ENCODE measurements at regions not wholly inside any gene's neighbourhood (a gene's known extent, or its start where the extent isn't known, plus 50 kb on each side); places are given as distances from the start of the nearest gene placed in this dataset.

DNA sequence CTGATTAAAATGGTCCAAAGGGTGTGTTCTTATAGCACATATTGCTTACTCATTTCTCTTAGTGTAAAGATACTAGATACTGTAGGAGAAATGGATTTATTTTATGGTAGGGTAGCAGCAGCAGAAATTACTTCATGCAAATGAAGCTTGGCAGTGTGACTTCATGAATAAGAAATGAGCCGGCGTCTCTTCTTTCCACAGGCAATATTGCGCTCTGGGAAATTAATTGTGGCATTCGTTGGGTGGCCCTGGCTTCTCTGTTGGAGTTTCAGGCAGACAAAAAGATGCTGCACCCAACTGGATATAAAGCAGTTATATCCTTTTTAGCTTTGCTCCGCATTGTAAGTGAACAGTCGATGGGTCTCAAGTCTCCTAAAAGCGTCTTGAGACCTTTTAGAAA lies 211.0 kb upstream of the NAV2 start:
- Histone ChIP-seq H3K4me3 (ENCODE audit: low read length) (no peak overlapping the region), H3K79me2 (ENCODE audit: low read length) (no peaks in the 10 kb centered on the region), H2AFZ (ENCODE audit: low read depth, low read length) (no peak overlapping the region), H3K36me3 (replicated peaks; ENCODE audit: low read depth, low read length) (no peaks in the 10 kb centered on the region), H3K27me3 (ENCODE audit: low read depth, low read length) (peaks cover 45% of the 10 kb centered on the region), H3K4me1 (ENCODE audit: low read length) (no peaks in the 10 kb centered on the region), H3K9ac (ENCODE audit: low read length) (no peak overlapping the region), H4K20me1 (ENCODE audit: insufficient read depth, low read length) (no peaks in the 10 kb centered on the region), H3K4me2 (ENCODE audit: low read length) (no peak overlapping the region), H3K9me3 (ENCODE audit: insufficient read depth, low read length) (no peaks in the 10 kb centered on the region), H3K27ac (ENCODE audit: low read length) (no peak overlapping the region)
- no peak for TF ChIP-seq EZH2phosphoT487 (IDR thresholded peaks at IDR 0.05; ENCODE audit: low read depth)
- TF ChIP-seq, protein P1, sequence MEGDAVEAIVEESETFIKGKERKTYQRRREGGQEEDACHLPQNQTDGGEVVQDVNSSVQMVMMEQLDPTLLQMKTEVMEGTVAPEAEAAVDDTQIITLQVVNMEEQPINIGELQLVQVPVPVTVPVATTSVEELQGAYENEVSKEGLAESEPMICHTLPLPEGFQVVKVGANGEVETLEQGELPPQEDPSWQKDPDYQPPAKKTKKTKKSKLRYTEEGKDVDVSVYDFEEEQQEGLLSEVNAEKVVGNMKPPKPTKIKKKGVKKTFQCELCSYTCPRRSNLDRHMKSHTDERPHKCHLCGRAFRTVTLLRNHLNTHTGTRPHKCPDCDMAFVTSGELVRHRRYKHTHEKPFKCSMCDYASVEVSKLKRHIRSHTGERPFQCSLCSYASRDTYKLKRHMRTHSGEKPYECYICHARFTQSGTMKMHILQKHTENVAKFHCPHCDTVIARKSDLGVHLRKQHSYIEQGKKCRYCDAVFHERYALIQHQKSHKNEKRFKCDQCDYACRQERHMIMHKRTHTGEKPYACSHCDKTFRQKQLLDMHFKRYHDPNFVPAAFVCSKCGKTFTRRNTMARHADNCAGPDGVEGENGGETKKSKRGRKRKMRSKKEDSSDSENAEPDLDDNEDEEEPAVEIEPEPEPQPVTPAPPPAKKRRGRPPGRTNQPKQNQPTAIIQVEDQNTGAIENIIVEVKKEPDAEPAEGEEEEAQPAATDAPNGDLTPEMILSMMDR (IDR thresholded peaks at IDR 0.05; ENCODE audit: low read depth, low read length), result no peak

DNA sequence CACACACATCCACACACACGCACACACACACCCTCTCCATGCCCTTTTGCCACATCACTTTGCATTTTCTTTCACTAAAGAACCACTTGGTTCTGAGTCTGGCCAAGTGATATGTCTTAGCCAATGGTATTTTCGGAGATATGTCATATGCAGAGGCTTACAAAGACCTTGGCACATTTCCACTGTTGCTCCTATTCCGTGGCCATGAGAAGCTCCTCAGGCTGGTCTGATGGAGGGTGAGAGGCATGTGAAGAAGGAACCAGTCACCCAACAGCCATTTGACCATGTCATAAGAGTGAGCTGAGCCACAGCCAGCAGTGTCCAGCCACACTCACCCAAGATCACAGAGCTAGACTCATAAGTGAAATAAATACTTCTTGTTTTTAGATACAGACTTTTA lies 212.6 kb upstream of the NAV2 start:
- no peaks in the 10 kb centered on the region for H4K20me1 ChIP-seq (ENCODE audit: insufficient read depth, low read length)
- no peaks in the 10 kb centered on the region for H3K4me1 ChIP-seq (ENCODE audit: low read length)
- no peak overlapping the region for H3K4me2 ChIP-seq (ENCODE audit: low read length)
- H3K4me3 ChIP-seq (ENCODE audit: low read length), result no peak overlapping the region
- H3K27ac ChIP-seq (ENCODE audit: low read length), result no peak overlapping the region
- no peak overlapping the region for H2AFZ ChIP-seq (ENCODE audit: low read depth, low read length)
- H3K79me2 ChIP-seq (ENCODE audit: low read length), result no peaks in the 10 kb centered on the region
- no peak overlapping the region for H3K9ac ChIP-seq (ENCODE audit: low read length)
- H3K36me3 ChIP-seq (replicated peaks; ENCODE audit: low read depth, low read length), result no peaks in the 10 kb centered on the region
- H3K27me3 ChIP-seq (ENCODE audit: low read depth, low read length), result peaks cover 39% of the 10 kb centered on the region
- H3K9me3 ChIP-seq (ENCODE audit: insufficient read depth, low read length), result no peaks in the 10 kb centered on the region
- TF ChIP-seq, protein P1 (IDR thresholded peaks at IDR 0.05; ENCODE audit: low read depth, low read length), result no peak
- TF ChIP-seq EZH2phosphoT487 (IDR thresholded peaks at IDR 0.05; ENCODE audit: low read depth), result no peak

DNA sequence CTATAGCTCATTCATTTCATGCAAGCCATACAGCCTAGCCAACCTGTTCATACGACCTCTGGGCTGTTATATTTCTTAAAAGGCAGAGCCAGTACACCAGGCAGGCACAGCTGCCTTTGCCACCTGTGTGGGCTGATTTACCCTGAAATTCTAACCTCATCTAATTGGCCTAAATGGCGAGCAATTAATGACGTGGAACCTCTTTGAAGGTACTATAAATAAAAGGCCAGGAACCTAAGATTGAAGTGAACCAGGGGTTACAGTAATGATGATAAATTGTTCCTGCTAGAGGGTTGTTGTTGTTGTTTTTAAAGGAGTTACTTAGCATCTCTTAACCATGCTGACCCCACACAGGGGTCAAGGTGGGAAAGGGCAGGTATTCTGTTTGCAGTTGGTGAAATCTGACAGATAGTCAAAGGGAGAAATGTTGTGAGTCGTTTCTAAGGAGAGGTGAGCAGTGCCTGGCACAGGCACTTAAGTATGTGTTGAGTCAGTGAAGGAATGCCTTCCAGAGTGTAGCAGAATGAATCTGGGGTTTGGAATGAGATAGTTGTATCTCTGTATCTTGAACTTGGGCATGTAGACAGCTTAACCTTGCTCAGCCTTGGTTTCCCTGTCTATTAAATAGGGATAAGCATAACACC lies 213.5 kb upstream of the NAV2 start:
- Histone ChIP-seq H2AFZ (ENCODE audit: low read depth, low read length) (no peak overlapping the region), H3K27ac (ENCODE audit: low read length) (no peak overlapping the region), H3K4me2 (ENCODE audit: low read length) (no peak overlapping the region), H3K36me3 (replicated peaks; ENCODE audit: low read depth, low read length) (no peaks in the 10 kb centered on the region), H3K9ac (ENCODE audit: low read length) (no peak overlapping the region), H3K79me2 (ENCODE audit: low read length) (no peaks in the 10 kb centered on the region), H3K9me3 (ENCODE audit: insufficient read depth, low read length) (no peaks in the 10 kb centered on the region), H3K27me3 (ENCODE audit: low read depth, low read length) (peaks cover 32% of the 10 kb centered on the region; the same call in 1 of the 2 replicates), H3K4me1 (ENCODE audit: low read length) (no peaks in the 10 kb centered on the region), H4K20me1 (ENCODE audit: insufficient read depth, low read length) (no peaks in the 10 kb centered on the region), H3K4me3 (ENCODE audit: low read length) (no peak overlapping the region)
- no peak for TF ChIP-seq EZH2phosphoT487 (IDR thresholded peaks at IDR 0.05; ENCODE audit: low read depth)
- TF ChIP-seq, protein P1 (IDR thresholded peaks at IDR 0.05; ENCODE audit: low read depth, low read length), result no peak

DNA sequence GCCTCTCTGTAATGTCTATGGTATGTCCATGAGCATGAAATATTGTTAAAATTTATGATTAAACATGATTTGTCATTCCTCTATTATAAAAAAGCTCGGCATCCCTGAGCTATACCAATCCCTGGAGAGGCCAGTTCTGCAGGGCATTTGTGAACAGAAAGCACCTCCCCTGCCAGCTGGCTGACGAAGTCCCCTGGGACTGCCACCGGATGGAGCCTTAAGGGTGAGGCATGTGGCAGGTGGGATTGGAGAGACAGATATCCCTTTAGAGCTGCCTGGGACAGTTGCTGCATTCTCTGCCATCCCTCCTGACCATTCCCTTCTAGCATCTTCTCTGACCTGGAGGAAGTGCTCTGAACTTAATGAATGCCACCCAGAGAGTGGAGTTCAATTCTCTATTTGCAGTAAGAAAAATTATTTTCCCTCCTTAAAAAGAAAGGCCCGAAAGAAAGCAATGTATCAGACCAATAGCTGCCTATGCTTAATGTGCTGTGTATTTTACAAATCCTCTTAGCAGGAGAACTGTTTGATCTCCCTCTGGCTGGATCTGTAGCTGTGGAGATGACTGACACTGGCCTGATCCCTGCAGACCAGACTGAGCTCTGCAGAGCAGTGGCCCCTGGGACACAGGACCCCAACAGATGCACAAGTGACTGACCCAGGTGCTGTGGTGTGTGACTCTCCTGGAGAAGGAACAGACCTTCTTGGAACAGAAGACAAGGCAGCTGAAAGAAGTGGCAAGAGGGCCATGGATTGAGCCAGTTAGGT lies 219.0 kb upstream of the NAV2 start:
- H3K4me2 ChIP-seq (ENCODE audit: low read length), result no peak overlapping the region
- no peak overlapping the region for H2AFZ ChIP-seq (ENCODE audit: low read depth, low read length)
- H3K79me2 ChIP-seq (ENCODE audit: low read length), result no peaks in the 10 kb centered on the region
- TF ChIP-seq EZH2phosphoT487 (IDR thresholded peaks at IDR 0.05; ENCODE audit: low read depth), result no peak
- TF ChIP-seq, protein P1 (IDR thresholded peaks at IDR 0.05; ENCODE audit: low read depth, low read length), result no peak
- H3K9ac ChIP-seq (ENCODE audit: low read length), result no peak overlapping the region
- H3K4me1 ChIP-seq (ENCODE audit: low read length), result no peaks in the 10 kb centered on the region
- no peaks in the 10 kb centered on the region for H4K20me1 ChIP-seq (ENCODE audit: insufficient read depth, low read length)
- no peak overlapping the region for H3K27ac ChIP-seq (ENCODE audit: low read length)
- H3K9me3 ChIP-seq (ENCODE audit: insufficient read depth, low read length), result no peaks in the 10 kb centered on the region
- peaks cover 29% of the 10 kb centered on the region for H3K27me3 ChIP-seq (ENCODE audit: low read depth, low read length)
- no peaks in the 10 kb centered on the region for H3K36me3 ChIP-seq (replicated peaks; ENCODE audit: low read depth, low read length)
- no peak overlapping the region for H3K4me3 ChIP-seq (ENCODE audit: low read length)
